Natural killer cell treated with Interleukin-12 subunit alpha and Interleukin-12 subunit beta and Interleukin-15 and Interleukin-18, amount 100 ng/mL, for 72 hours (primary cell): ENCODE measurements at regions not wholly inside any gene's neighbourhood (a gene's known extent, or its start where the extent isn't known, plus 50 kb on each side); places are given as distances from the start of the nearest gene placed in this dataset.
"Not testable (repeated sequence)": the region's sequence is repeated elsewhere in the genome, so short reads cannot be mapped to it uniquely, and the experiment has no call there.

Experiments
- ATAC-seq, 2 donors: fragments of 150-1000 bp; cut with Tn5 transposase in 1 of 2; sonication (Bioruptor Pico), chemical (Tn5 transposase) in 1 of 2; 2 replicates each; pipeline ENCODE4 v1.10.0; 2021
- DNase-seq: peaks from one replicate; pipeline ENCODE4 v3.0.0; 2022; ENCODE audit warnings: low spot score
- H3K27ac Mint-ChIP-seq, 2 donors: 1 replicate in 1 of 2; 2 replicates in 1 of 2; pipeline ENCODE4 v1.8.0; 2022; ENCODE audit warnings: mixed read lengths in 2 of 2, mild to moderate bottlenecking in 1 of 2, moderate library complexity in 1 of 2
- H3K27me3 Mint-ChIP-seq, 2 donors: 1 replicate in 1 of 2; 2 replicates in 1 of 2; pipeline ENCODE4 v1.8.0; 2022; ENCODE audit warnings: mixed read lengths in 2 of 2
- H3K36me3 Mint-ChIP-seq: one replicate; pipeline ENCODE4 v1.8.0; 2022; ENCODE audit warnings: mixed read lengths
- H3K4me1 Mint-ChIP-seq, 2 donors: 1 replicate in 1 of 2; 2 replicates in 1 of 2; pipeline ENCODE4 v1.8.0; 2022; ENCODE audit warnings: low read depth in 2 of 2, mixed read lengths in 2 of 2, mild to moderate bottlenecking in 1 of 2
- H3K4me3 Mint-ChIP-seq: one replicate; pipeline ENCODE4 v1.8.0; 2022; ENCODE audit warnings: mixed read lengths
- H3K9me3 Mint-ChIP-seq: 2 replicates; pipeline ENCODE4 v1.8.0; 2022; ENCODE audit warnings: mixed read lengths

- H3K27ac Mint-ChIP-seq, result no peak overlapping the region
- H3K36me3 Mint-ChIP-seq, result no peaks in the 10 kb centered on the region
- ATAC-seq (no peak), DNase-seq (no peak)
- H3K4me1 Mint-ChIP-seq, result no peaks in the 10 kb centered on the region
- H3K4me3 Mint-ChIP-seq, result no peak overlapping the region
- H3K27me3 Mint-ChIP-seq, result no peaks in the 10 kb centered on the region
- peaks cover 10% of the 10 kb centered on the region for H3K9me3 Mint-ChIP-seq
Measured at GRCh38 chr6:115511771-115512170, 548.9 kb downstream of the FRK start.

- H3K9me3 Mint-ChIP-seq, result peaks cover 17% of the 10 kb centered on the region
- H3K27me3 Mint-ChIP-seq, H3K4me3 Mint-ChIP-seq, ATAC-seq, DNase-seq, H3K4me1 Mint-ChIP-seq, H3K27ac Mint-ChIP-seq, H3K36me3 Mint-ChIP-seq: not testable (repeated sequence)
Measured at GRCh38 chr6:115502432-115502831, 558.3 kb downstream of the FRK start.

- no peaks in the 10 kb centered on the region for H3K27me3 Mint-ChIP-seq
- no peak overlapping the region for H3K27ac Mint-ChIP-seq
- peaks cover 12% of the 10 kb centered on the region for H3K9me3 Mint-ChIP-seq
- no peak overlapping the region for H3K4me3 Mint-ChIP-seq
- peaks cover 7% of the 10 kb centered on the region for H3K36me3 Mint-ChIP-seq
- no peaks in the 10 kb centered on the region for H3K4me1 Mint-ChIP-seq
- no peak for DNase-seq
- ATAC-seq, result no peak
Measured at GRCh38 chr6:115495184-115495583, 565.5 kb downstream of the FRK start.

- Mint-ChIP-seq H3K36me3 (no peaks in the 10 kb centered on the region), H3K27ac (no peak overlapping the region), H3K9me3 (peaks cover 10% of the 10 kb centered on the region), H3K27me3 (no peaks in the 10 kb centered on the region), H3K4me3 (no peak overlapping the region), H3K4me1 (no peaks in the 10 kb centered on the region)
- ATAC-seq (no peak), DNase-seq (no peak)
Measured at GRCh38 chr6:115487331-115487730, 573.4 kb downstream of the FRK start.

GRCh38 chr6:115485400-115485799 is 575.3 kb downstream of the FRK start:
- no peak overlapping the region for H3K4me3 Mint-ChIP-seq
- peaks cover 12% of the 10 kb centered on the region for H3K9me3 Mint-ChIP-seq
- H3K36me3 Mint-ChIP-seq, result no peaks in the 10 kb centered on the region
- ATAC-seq, result no peak
- H3K27me3 Mint-ChIP-seq, result no peaks in the 10 kb centered on the region
- no peak for DNase-seq
- H3K4me1 Mint-ChIP-seq, result no peaks in the 10 kb centered on the region
- no peak overlapping the region for H3K27ac Mint-ChIP-seq

- H3K27me3 Mint-ChIP-seq, DNase-seq, H3K27ac Mint-ChIP-seq, ATAC-seq, H3K4me1 Mint-ChIP-seq, H3K4me3 Mint-ChIP-seq: not testable (repeated sequence)
- peaks cover 19% of the 10 kb centered on the region for H3K9me3 Mint-ChIP-seq
- peaks cover 16% of the 10 kb centered on the region for H3K36me3 Mint-ChIP-seq
Measured at GRCh38 chr6:115480543-115480942, 580.1 kb downstream of the FRK start.

GRCh38 chr6:115474443-115475041 is 586.1 kb downstream of the FRK start:
- Mint-ChIP-seq H3K4me1 (no peaks in the 10 kb centered on the region), H3K36me3 (peaks cover 13% of the 10 kb centered on the region), H3K4me3 (no peak overlapping the region), H3K27me3 (no peaks in the 10 kb centered on the region), H3K27ac (no peak overlapping the region), H3K9me3 (peaks cover 23% of the 10 kb centered on the region)
- DNase-seq (no peak), ATAC-seq (no peak)

GRCh38 chr6:115468272-115469005 is 592.3 kb downstream of the FRK start:
- H3K36me3 Mint-ChIP-seq, result no peaks in the 10 kb centered on the region
- no peaks in the 10 kb centered on the region for H3K27me3 Mint-ChIP-seq
- DNase-seq (no peak), ATAC-seq (no peak)
- peaks cover 25% of the 10 kb centered on the region for H3K9me3 Mint-ChIP-seq
- H3K4me3 Mint-ChIP-seq, result no peak overlapping the region
- no peaks in the 10 kb centered on the region for H3K4me1 Mint-ChIP-seq
- H3K27ac Mint-ChIP-seq, result no peak overlapping the region

GRCh38 chr6:115467726-115468125 is 593.0 kb downstream of the FRK start:
- Mint-ChIP-seq H3K4me3 (no peak overlapping the region), H3K4me1 (no peaks in the 10 kb centered on the region), H3K27ac (no peak overlapping the region), H3K27me3 (no peaks in the 10 kb centered on the region), H3K36me3 (no peaks in the 10 kb centered on the region), H3K9me3 (peaks cover 26% of the 10 kb centered on the region)
- no peak for ATAC-seq
- no peak for DNase-seq

GRCh38 chr6:115460913-115461312 is 599.8 kb downstream of the FRK start:
- DNase-seq (no peak), ATAC-seq (no peak)
- no peaks in the 10 kb centered on the region for H3K27me3 Mint-ChIP-seq
- no peaks in the 10 kb centered on the region for H3K4me1 Mint-ChIP-seq
- no peak overlapping the region for H3K4me3 Mint-ChIP-seq
- H3K36me3 Mint-ChIP-seq, result peaks cover 5% of the 10 kb centered on the region
- peaks cover 18% of the 10 kb centered on the region for H3K9me3 Mint-ChIP-seq
- H3K27ac Mint-ChIP-seq, result no peak overlapping the region

- Mint-ChIP-seq H3K27me3 (no peaks in the 10 kb centered on the region), H3K36me3 (no peaks in the 10 kb centered on the region), H3K4me3 (no peak overlapping the region), H3K27ac (no peak overlapping the region), H3K9me3 (peaks cover 6% of the 10 kb centered on the region), H3K4me1 (no peaks in the 10 kb centered on the region)
- DNase-seq, result no peak
- ATAC-seq, result no peak
Measured at GRCh38 chr6:115456848-115457247, 603.8 kb downstream of the FRK start.

- no peaks in the 10 kb centered on the region for H3K4me1 Mint-ChIP-seq
Measured at GRCh38 chr6:115443825-115444478, 616.7 kb downstream of the FRK start.

GRCh38 chr6:115442323-115442722 is 618.4 kb downstream of the FRK start:
- ATAC-seq (no peak), DNase-seq (no peak)
- H3K27me3 Mint-ChIP-seq, result no peaks in the 10 kb centered on the region
- H3K9me3 Mint-ChIP-seq, result peaks cover 9% of the 10 kb centered on the region
- H3K36me3 Mint-ChIP-seq, result no peaks in the 10 kb centered on the region
- H3K4me3 Mint-ChIP-seq, result no peak overlapping the region
- no peaks in the 10 kb centered on the region for H3K4me1 Mint-ChIP-seq
- H3K27ac Mint-ChIP-seq, result no peak overlapping the region

More at GRCh38 chr6:115443825-115444478, 616.7 kb downstream of the FRK start:
- Mint-ChIP-seq H3K36me3 (no peaks in the 10 kb centered on the region), H3K27me3 (no peaks in the 10 kb centered on the region), H3K27ac (no peak overlapping the region), H3K4me3 (no peak overlapping the region), H3K9me3 (peaks cover 7% of the 10 kb centered on the region)
- DNase-seq (no peak), ATAC-seq (no peak)

- no peaks in the 10 kb centered on the region for H3K36me3 Mint-ChIP-seq
- H3K9me3 Mint-ChIP-seq, result peaks cover 9% of the 10 kb centered on the region
- DNase-seq, result no peak
- H3K4me3 Mint-ChIP-seq, result no peak overlapping the region
- H3K27me3 Mint-ChIP-seq, result no peaks in the 10 kb centered on the region
- no peak for ATAC-seq
- no peaks in the 10 kb centered on the region for H3K4me1 Mint-ChIP-seq
- no peak overlapping the region for H3K27ac Mint-ChIP-seq
Measured at GRCh38 chr6:115441651-115442050, 619.0 kb downstream of the FRK start.
